K562 (cell line): ENCODE measurements at regions not wholly inside any gene's neighbourhood (a gene's known extent, or its start where the extent isn't known, plus 50 kb on each side); places are given as distances from the start of the nearest gene placed in this dataset.

ENCODE experiments used
- ATAC-seq: fragments of 200-7000 bp; cut with Tn5 transposase; 3 replicates; pipeline ENCODE4 v1.9.1; 2020; ENCODE audit warnings: moderate library complexity
- BruUV-seq: library from RNA; stranded (reverse); fragments of 400-500 nt; replicated peaks from 2 replicates; lab custom pipeline; 2021; lab: Mats Ljungman, UMichigan
- CTCF ChIA-PET: fragments of 300-600 bp; formaldehyde crosslinking; extraction: SDS; loops from one replicate; lab custom pipeline; 2021; ENCODE audit warnings: low intra/inter-chr PET ratio; lab: Yijun Ruan, JAX
- POLR2A ChIA-PET: fragments of 300-600, 350-650 bp; sonication (Branson Sonifier 250); formaldehyde crosslinking; extraction: SDS; loops from one replicate; lab custom pipeline; 2021; ENCODE audit warnings: antibody characterized with exemption, inconsistent platforms; lab: Yijun Ruan, JAX
- DNase-seq, 4 experiments: peaks; one replicate each; pipeline versions ENCODE4 v3.0.0 to v3.0.0-alpha.2; 2011 to 2018; ENCODE audit warnings: low spot score in 3 of 4, mixed read lengths in 3 of 4; ENCODE audit errors: extremely low read depth in 1 of 4
- FAIRE-seq: peaks from 2 replicates; lab custom pipeline; 2011; peaks lifted over from hg19 to GRCh38; lab: Jason Lieb, UNC
- H2AFZ ChIP-seq: 2 replicates; pipeline ENCODE4 v1.6.0; 2011; ENCODE audit warnings: low read depth, low read length, control low read depth, inconsistent platforms
- H3K27ac ChIP-seq: fragments of 200-600 bp; 3 replicates; pipeline ENCODE4 v1.8.0; 2011; ENCODE audit warnings: low read depth, mild to moderate bottlenecking, control low read depth, inconsistent platforms, low read length, moderate library complexity, mixed read lengths; ENCODE audit errors: extremely low read depth
- H3K27me3 ChIP-seq, 2 experiments: fragments of 300-600 bp in 1 of 2; 2 replicates in 1 of 2; 3 replicates in 1 of 2; pipeline versions ENCODE4 v1.6.0 to v1.8.0; 2011; ENCODE audit warnings: inconsistent platforms in 2 of 2, low read length in 2 of 2, mild to moderate bottlenecking in 1 of 2, mixed read lengths in 1 of 2, moderate library complexity in 1 of 2; ENCODE audit not compliant: control insufficient read depth in 2 of 2, insufficient read depth in 2 of 2
- H3K36me3 ChIP-seq: fragments of 300-600 bp; 3 replicates; pipeline ENCODE4 v1.8.0; 2011; ENCODE audit warnings: mild to moderate bottlenecking, low read length, inconsistent platforms; ENCODE audit not compliant: control insufficient read depth, insufficient read depth
- H3K4me1 ChIP-seq, 2 experiments: fragments of 200-600 bp in 1 of 2; replicated peaks in 1 of 2; 2 replicates in 1 of 2; 3 replicates in 1 of 2; pipeline versions ENCODE4 v1.5.1 to v1.8.0; 2011; ENCODE audit warnings: inconsistent platforms in 2 of 2, low read length in 2 of 2, mild to moderate bottlenecking in 1 of 2, mixed read lengths in 1 of 2, moderate library complexity in 1 of 2; ENCODE audit not compliant: control insufficient read depth in 2 of 2, insufficient read depth in 2 of 2
- H3K4me2 ChIP-seq: 2 replicates; pipeline ENCODE4 v1.6.1; 2011; ENCODE audit warnings: low read length, control low read depth, inconsistent platforms, mixed read lengths; ENCODE audit not compliant: insufficient read depth
- H3K4me3 ChIP-seq: fragments of 200-600 bp; sonication (generic), shearing (Covaris generic); 2 replicates; pipeline ENCODE4 v1.5.1; 2016; ENCODE audit warnings: control low read depth, inconsistent platforms
- H3K79me2 ChIP-seq: fragments of 200-600 bp; 3 replicates; pipeline ENCODE4 v1.8.0; 2011; ENCODE audit warnings: low read length, inconsistent platforms; ENCODE audit not compliant: control insufficient read depth, insufficient read depth
- H3K9ac ChIP-seq, 2 experiments: 2 replicates each; pipeline versions ENCODE4 v1.6.0 to v1.6.1; 2011; ENCODE audit warnings: low read depth in 2 of 2, low read length in 2 of 2, control low read depth in 1 of 2, inconsistent platforms in 1 of 2, mild to moderate bottlenecking in 1 of 2, mixed read lengths in 1 of 2; ENCODE audit not compliant: insufficient read depth in 1 of 2
- H3K9me1 ChIP-seq: one replicate; pipeline ENCODE4 v1.6.0; 2011; ENCODE audit warnings: inconsistent platforms, mild to moderate bottlenecking, low read length, moderate library complexity; ENCODE audit not compliant: control insufficient read depth, insufficient read depth
- H3K9me3 ChIP-seq: replicated peaks from 2 replicates; pipeline ENCODE4 v1.5.1; 2011; ENCODE audit warnings: low read depth, low read length, inconsistent platforms; ENCODE audit not compliant: control insufficient read depth, insufficient read depth
- H4K20me1 ChIP-seq: replicated peaks from 2 replicates; pipeline ENCODE4 v1.6.1; 2011; ENCODE audit warnings: low read length, inconsistent platforms, mixed read lengths; ENCODE audit not compliant: control insufficient read depth, insufficient read depth
- CAMTA2 ChIP-seq: fragments of 250-450 bp; sonication (Bioruptor Pico); conservative IDR thresholded peaks from 2 replicates; pipeline ENCODE4 v1.5.1; 2022
- GATAD2A ChIP-seq: fragments of 450-650 bp; IDR thresholded peaks from 2 replicates; pipeline ENCODE4 v1.6.1; 2017
- ID3 ChIP-seq, 2 experiments: fragments of 250-450 bp in 1 of 2; fragments of 450-650 bp in 1 of 2; sonication (Bioruptor Pico) in 1 of 2; IDR thresholded peaks; 2 replicates each; pipeline versions ENCODE4 v1.6.1 to v1.8.0; 2016 to 2021; ENCODE audit warnings: mild to moderate bottlenecking in 2 of 2, moderate library complexity in 2 of 2, missing compliant biosample characterization in 1 of 2, missing genetic modification characterization in 1 of 2
- ILK ChIP-seq: fragments of 450-650 bp; IDR thresholded peaks from 2 replicates; pipeline ENCODE4 v1.6.1; 2016; ENCODE audit warnings: missing genetic modification characterization, low read depth, mild to moderate bottlenecking, missing compliant biosample characterization, moderate library complexity, borderline replicate concordance
- MED1 ChIP-seq: sonication (generic); formaldehyde crosslinking; IDR thresholded peaks from 2 replicates; pipeline ENCODE4 v1.8.1; 2023; ENCODE audit warnings: missing genetic modification reagents, borderline replicate concordance
- SRSF9 ChIP-seq: fragments of 200-400 bp; formaldehyde crosslinking; IDR thresholded peaks from 2 replicates; pipeline ENCODE4 v1.6.1; 2017; ENCODE audit warnings: low read depth, low read length, borderline replicate concordance
- TOE1 ChIP-seq, 2 experiments: fragments of 450-650 bp in 1 of 2; sonication (generic) in 1 of 2; formaldehyde crosslinking in 1 of 2; IDR thresholded peaks; 2 replicates each; pipeline versions ENCODE4 v1.7.1 to v1.8.0; 2016 to 2022; ENCODE audit warnings: borderline replicate concordance in 2 of 2, mild to moderate bottlenecking in 2 of 2, antibody characterized with exemption in 1 of 2, inconsistent platforms in 1 of 2, low read depth in 1 of 2, missing genetic modification reagents in 1 of 2, moderate library complexity in 1 of 2
- ZNF23 ChIP-seq: fragments of 250-450 bp; sonication (Bioruptor Pico); IDR thresholded peaks from 2 replicates; pipeline ENCODE4 v1.4.0; 2020; ENCODE audit warnings: mild to moderate bottlenecking
- ZNF280A ChIP-seq: fragments of 450-650 bp; IDR thresholded peaks from 2 replicates; pipeline ENCODE4 v1.6.1; 2018; ENCODE audit warnings: mild to moderate bottlenecking, low read depth; ENCODE audit not compliant: partially characterized antibody
- ZNF57 ChIP-seq: fragments of 450-650 bp; formaldehyde crosslinking; IDR thresholded peaks from 2 replicates; pipeline ENCODE4 v1.4.0; 2020; ENCODE audit warnings: mild to moderate bottlenecking, moderate library complexity
- ZNF589 ChIP-seq: fragments of 200-800 bp; sonication (Bioruptor generic); IDR thresholded peaks from 2 replicates; pipeline ENCODE4 v1.6.1; 2016; ENCODE audit warnings: low read depth, missing genetic modification characterization, missing compliant biosample characterization
- WGBS: fragments of 100-300 bp; shearing (Covaris generic); methylation state at CpG from one replicate; pipeline ENCODE4 v1.1.6; 2016; ENCODE audit warnings: low coverage, mixed read lengths; ENCODE audit not compliant: insufficient coverage; ENCODE audit errors: missing lambda C conversion rate; 5-methylcytosine and 5-hydroxymethylcytosine counted together
- in situ Hi-C: fragments of 300-500 bp; cut with MboI; formaldehyde crosslinking; loops from 4 replicates; pipeline ENCODE4 v1.15.0; 2018; ENCODE audit warnings: inconsistent platforms, mixed read lengths
- intact Hi-C: fragments of 100-400 bp; cut with micrococcal nuclease; formaldehyde crosslinking; loops from 2 replicates; pipeline ENCODE4 v1.14.2; 2022
- TF ChIP-seq, protein P1 (sequence below): IDR thresholded peaks from 3 replicates; pipeline ENCODE4 v1.6.1; 2011; ENCODE audit warnings: borderline replicate concordance, mild to moderate bottlenecking; ENCODE audit not compliant: insufficient read length, insufficient read depth
- TF ChIP-seq, protein P2 (sequence below): sonication (generic); formaldehyde crosslinking; IDR thresholded peaks from 2 replicates; pipeline ENCODE4 v1.8.0; 2022; ENCODE audit warnings: mild to moderate bottlenecking, missing genetic modification reagents

GRCh38 chr16:86823888-86824671 is 245.7 kb downstream of the FOXL1 start:
- H2AFZ ChIP-seq: no peak overlapping the region
- H3K36me3 ChIP-seq: no peaks in the 10 kb centered on the region
- no peak for DNase-seq
- no TSS peak for BruUV-seq
- peaks cover 25 to 61% of the 10 kb centered on the region in 2 experiments for H3K27me3 ChIP-seq
- intact Hi-C loops (no loop called here), in situ Hi-C loops (no loop called here)
- CTCF ChIA-PET: no interaction called here
- no peaks in the 10 kb centered on the region for H3K9me3 ChIP-seq
- no peak overlapping the region for H3K9ac ChIP-seq
- H3K9me1 ChIP-seq: no peaks in the 10 kb centered on the region
- WGBS: under 1% methylated on average over 22 of the region's 22 CpGs
- TF ChIP-seq MED1 (CRISPR knock-in tag): no peak
- no peak for TF ChIP-seq ZNF23
- TF ChIP-seq, protein P1, sequence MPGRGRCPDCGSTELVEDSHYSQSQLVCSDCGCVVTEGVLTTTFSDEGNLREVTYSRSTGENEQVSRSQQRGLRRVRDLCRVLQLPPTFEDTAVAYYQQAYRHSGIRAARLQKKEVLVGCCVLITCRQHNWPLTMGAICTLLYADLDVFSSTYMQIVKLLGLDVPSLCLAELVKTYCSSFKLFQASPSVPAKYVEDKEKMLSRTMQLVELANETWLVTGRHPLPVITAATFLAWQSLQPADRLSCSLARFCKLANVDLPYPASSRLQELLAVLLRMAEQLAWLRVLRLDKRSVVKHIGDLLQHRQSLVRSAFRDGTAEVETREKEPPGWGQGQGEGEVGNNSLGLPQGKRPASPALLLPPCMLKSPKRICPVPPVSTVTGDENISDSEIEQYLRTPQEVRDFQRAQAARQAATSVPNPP: no peak
- TF ChIP-seq ZNF280A: no peak
- TF ChIP-seq ID3 (CRISPR knock-in tag; IDR thresholded peaks at IDR 0.05): no peak
- no peak for TF ChIP-seq ID3 (tag; IDR thresholded peaks at IDR 0.05)
- no peak for TF ChIP-seq ZNF589 (CRISPR knock-in tag)
- no peak for TF ChIP-seq TOE1 (IDR thresholded peaks at IDR 0.05; ENCODE audit: borderline replicate concordance)
- TF ChIP-seq TOE1 (CRISPR knock-in tag; IDR thresholded peaks at IDR 0.05; ENCODE audit: borderline replicate concordance, low read depth): no peak
- no peak for TF ChIP-seq CAMTA2
- no peak for TF ChIP-seq GATAD2A
- no peak for TF ChIP-seq ZNF57 (CRISPR knock-in tag)
- no peak for TF ChIP-seq ILK (tag)
- no peak for TF ChIP-seq SRSF9
- TF ChIP-seq, protein P2, sequence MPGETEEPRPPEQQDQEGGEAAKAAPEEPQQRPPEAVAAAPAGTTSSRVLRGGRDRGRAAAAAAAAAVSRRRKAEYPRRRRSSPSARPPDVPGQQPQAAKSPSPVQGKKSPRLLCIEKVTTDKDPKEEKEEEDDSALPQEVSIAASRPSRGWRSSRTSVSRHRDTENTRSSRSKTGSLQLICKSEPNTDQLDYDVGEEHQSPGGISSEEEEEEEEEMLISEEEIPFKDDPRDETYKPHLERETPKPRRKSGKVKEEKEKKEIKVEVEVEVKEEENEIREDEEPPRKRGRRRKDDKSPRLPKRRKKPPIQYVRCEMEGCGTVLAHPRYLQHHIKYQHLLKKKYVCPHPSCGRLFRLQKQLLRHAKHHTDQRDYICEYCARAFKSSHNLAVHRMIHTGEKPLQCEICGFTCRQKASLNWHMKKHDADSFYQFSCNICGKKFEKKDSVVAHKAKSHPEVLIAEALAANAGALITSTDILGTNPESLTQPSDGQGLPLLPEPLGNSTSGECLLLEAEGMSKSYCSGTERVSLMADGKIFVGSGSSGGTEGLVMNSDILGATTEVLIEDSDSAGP (CRISPR knock-in tag): no peak
- no peak overlapping the region for H3K4me2 ChIP-seq
- no peaks in the 10 kb centered on the region for H3K79me2 ChIP-seq
- no peak overlapping the region for H3K4me3 ChIP-seq
- FAIRE-seq: no peak
- POLR2A ChIA-PET: no interaction called here
- ATAC-seq: no peak
- H3K27ac ChIP-seq: no peak overlapping the region
- H3K4me1 ChIP-seq: no peaks in the 10 kb centered on the region; a peak in 1 of 5 replicates
- H4K20me1 ChIP-seq: peaks cover 17% of the 10 kb centered on the region; the same call in 1 of the 2 replicates
